Trophoblast cell (in vitro differentiated cells and primary cell): ENCODE measurements at regions not wholly inside any gene's neighbourhood (a gene's known extent, or its start where the extent isn't known, plus 50 kb on each side); places are given as distances from the start of the nearest gene placed in this dataset.

ENCODE experiments used
- DNase-seq, 2 donors: peaks; one replicate each; pipeline ENCODE4 v3.0.0-alpha.2; 2016
- H2AFZ ChIP-seq: 2 replicates; pipeline ENCODE4 v1.6.1; 2013; ENCODE audit warnings: low read length, moderate library complexity, mild to moderate bottlenecking; ENCODE audit not compliant: insufficient read depth, poor library complexity
- H2AK5ac ChIP-seq: 2 replicates; pipeline ENCODE4 v1.6.1; 2013; ENCODE audit warnings: mild to moderate bottlenecking, low read length
- H2BK120ac ChIP-seq: 2 replicates; pipeline ENCODE4 v1.6.1; 2013; ENCODE audit warnings: low read length, mild to moderate bottlenecking, moderate library complexity; ENCODE audit not compliant: insufficient read depth, poor library complexity
- H2BK12ac ChIP-seq: 2 replicates; pipeline ENCODE4 v1.6.1; 2013; ENCODE audit warnings: mild to moderate bottlenecking, low read length, moderate library complexity
- H2BK5ac ChIP-seq: 2 replicates; pipeline ENCODE4 v1.6.1; 2013; ENCODE audit warnings: low read length, low read depth, moderate library complexity, mild to moderate bottlenecking; ENCODE audit not compliant: poor library complexity
- H3K14ac ChIP-seq: 2 replicates; pipeline ENCODE4 v1.6.1; 2013; ENCODE audit warnings: mild to moderate bottlenecking, low read length
- H3K18ac ChIP-seq: 2 replicates; pipeline ENCODE4 v1.6.1; 2013; ENCODE audit warnings: mild to moderate bottlenecking, low read length
- H3K23ac ChIP-seq: 2 replicates; pipeline ENCODE4 v1.6.1; 2013; ENCODE audit warnings: low read length
- H3K27ac ChIP-seq: 2 replicates; pipeline ENCODE4 v1.5.1; 2013; ENCODE audit warnings: low read depth, mild to moderate bottlenecking, inconsistent platforms, low read length, moderate library complexity
- H3K27me3 ChIP-seq: 2 replicates; pipeline ENCODE4 v1.6.1; 2013; ENCODE audit warnings: inconsistent platforms, mild to moderate bottlenecking, low read length, moderate library complexity; ENCODE audit not compliant: insufficient read depth
- H3K36me3 ChIP-seq, 2 experiments: 1 replicate in 1 of 2; 2 replicates in 1 of 2; pipeline ENCODE4 v1.6.1; 2013; ENCODE audit warnings: low read length in 2 of 2, mild to moderate bottlenecking in 2 of 2, moderate library complexity in 1 of 2; ENCODE audit not compliant: insufficient read depth in 2 of 2, control insufficient read depth in 1 of 2
- H3K4ac ChIP-seq: 2 replicates; pipeline ENCODE4 v1.6.1; 2013; ENCODE audit warnings: low read depth, mild to moderate bottlenecking, low read length, moderate library complexity
- H3K4me1 ChIP-seq, 2 experiments: 1 replicate in 1 of 2; 2 replicates in 1 of 2; pipeline ENCODE4 v1.6.1; 2013; ENCODE audit warnings: low read length in 2 of 2, mild to moderate bottlenecking in 2 of 2, moderate library complexity in 1 of 2; ENCODE audit not compliant: insufficient read depth in 2 of 2, control insufficient read depth in 1 of 2
- H3K4me2 ChIP-seq: 2 replicates; pipeline ENCODE4 v1.6.1; 2013; ENCODE audit warnings: inconsistent platforms, mild to moderate bottlenecking, low read length, moderate library complexity
- H3K4me3 ChIP-seq: 2 replicates; pipeline ENCODE4 v1.5.1; 2013; ENCODE audit warnings: mild to moderate bottlenecking, low read depth, low read length, inconsistent platforms
- H3K79me1 ChIP-seq: one replicate; pipeline ENCODE4 v1.6.1; 2013; ENCODE audit warnings: low read length
- H3K79me2 ChIP-seq: 2 replicates; pipeline ENCODE4 v1.6.1; 2013; ENCODE audit warnings: low read length, mild to moderate bottlenecking; ENCODE audit not compliant: control insufficient read depth, insufficient read depth, poor library complexity
- H3K9ac ChIP-seq: 2 replicates; pipeline ENCODE4 v1.6.1; 2013; ENCODE audit warnings: mild to moderate bottlenecking, low read length
- H3K9me3 ChIP-seq: 2 replicates; pipeline ENCODE4 v1.6.1; 2013; ENCODE audit warnings: low read depth, mild to moderate bottlenecking, control low read depth, inconsistent platforms, low read length; ENCODE audit not compliant: insufficient read depth
- H4K12ac ChIP-seq: 2 replicates; pipeline ENCODE4 v1.6.1; 2013; ENCODE audit warnings: low read depth, mild to moderate bottlenecking, low read length, moderate library complexity
- H4K8ac ChIP-seq: 2 replicates; pipeline ENCODE4 v1.6.1; 2013; ENCODE audit warnings: low read depth, mild to moderate bottlenecking, low read length, moderate library complexity
- H4K91ac ChIP-seq: one replicate; pipeline ENCODE4 v1.6.1; 2013; ENCODE audit warnings: low read depth, mild to moderate bottlenecking, low read length, moderate library complexity
- WGBS: extraction: QIAGEN DNeasy Blood & Tissue Kit; methylation state at CpG from one replicate; pipeline ENCODE4 v1.1.7; 2013; ENCODE audit warnings: missing lambda C conversion rate; ENCODE audit not compliant: insufficient read length, insufficient coverage; ENCODE audit errors: extremely low coverage; 5-methylcytosine and 5-hydroxymethylcytosine counted together

DNA sequence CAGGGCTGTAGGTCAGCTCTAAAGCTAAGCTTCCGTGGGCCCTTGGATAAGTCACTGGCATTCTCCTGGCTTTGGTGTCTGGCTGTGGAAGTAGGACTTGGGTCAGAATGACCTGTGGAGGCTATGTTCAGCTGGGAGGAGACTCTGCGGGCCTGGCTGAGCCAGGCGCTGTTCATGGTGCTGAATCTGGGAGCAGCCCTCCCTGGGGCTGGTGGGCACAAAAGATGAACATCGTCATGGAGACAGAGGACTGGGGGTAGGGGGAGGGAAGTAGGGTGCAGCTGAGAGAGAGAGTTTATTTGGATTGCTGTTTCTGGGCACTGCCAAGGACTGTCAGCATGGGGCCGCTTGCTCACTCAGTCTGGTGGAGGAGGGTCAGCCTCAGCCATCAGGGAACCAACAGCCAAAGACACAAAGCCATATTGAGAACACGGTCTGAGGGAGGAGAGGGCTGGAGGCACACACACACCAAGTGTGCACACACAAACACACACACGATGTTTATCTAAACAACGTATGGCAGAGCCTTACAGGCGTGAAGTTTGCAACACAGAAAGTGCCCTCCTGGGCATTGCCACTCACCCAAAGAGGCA is 120.7 kb upstream of the LINGO1 start:
- Histone ChIP-seq H3K14ac (no peak overlapping the region), H3K4me3 (no peak overlapping the region), H4K8ac (no peak overlapping the region), H3K79me2 (no peaks in the 10 kb centered on the region), H3K27ac (no peak overlapping the region), H3K23ac (no peak overlapping the region), H2BK5ac (no peak overlapping the region), H3K9ac (no peak overlapping the region), H2AK5ac (no peak overlapping the region), H3K79me1 (no peaks in the 10 kb centered on the region), H4K12ac (no peak overlapping the region), H3K4ac (no peak overlapping the region), H3K4me1 (no peaks in the 10 kb centered on the region), H3K27me3 (no peaks in the 10 kb centered on the region), H3K9me3 (no peaks in the 10 kb centered on the region), H4K91ac (no peak overlapping the region), H3K18ac (no peak overlapping the region), H2BK120ac (no peak overlapping the region), H2BK12ac (no peak overlapping the region), H3K4me2 (no peak overlapping the region), H3K36me3 (no peaks in the 10 kb centered on the region), H2AFZ (no peak overlapping the region)
- no CpG with 5 or more reads among the region's 9 CpGs for WGBS
- peak; percentile 16 to 46 for DNase-seq

DNA sequence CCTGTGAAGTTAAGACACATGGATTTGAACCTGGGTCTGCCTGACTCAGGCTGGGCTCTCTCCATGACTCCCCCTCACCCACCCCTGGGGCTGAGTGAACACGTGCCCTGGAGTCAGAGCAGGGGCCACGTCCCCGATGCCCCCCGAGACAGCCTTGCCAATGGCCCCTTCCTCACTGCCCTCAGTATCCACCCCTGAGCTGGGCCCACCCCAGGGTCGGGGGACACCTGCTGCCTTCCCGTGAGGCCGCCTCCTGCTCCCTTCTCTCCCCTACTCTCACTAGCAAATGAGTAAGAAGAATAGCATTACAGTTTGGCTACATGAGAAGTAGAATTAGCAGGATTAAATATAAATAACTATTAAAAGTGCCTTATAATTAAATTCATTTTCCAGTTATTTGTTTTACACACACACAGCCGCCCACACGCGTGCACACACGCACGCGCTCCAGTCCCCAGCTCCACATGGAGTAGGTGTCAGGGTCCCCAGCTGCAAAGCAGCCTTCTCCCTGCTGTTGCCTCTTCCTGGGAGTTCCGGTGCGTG is 117.4 kb upstream of the LINGO1 start:
- Histone ChIP-seq H2BK120ac (no peak overlapping the region), H3K4me2 (no peak overlapping the region), H2AK5ac (no peak overlapping the region), H3K23ac (no peak overlapping the region), H4K8ac (no peak overlapping the region), H3K27me3 (no peaks in the 10 kb centered on the region), H3K4me1 (no peaks in the 10 kb centered on the region), H2BK5ac (no peak overlapping the region), H3K79me2 (no peaks in the 10 kb centered on the region), H3K14ac (no peak overlapping the region), H3K18ac (no peak overlapping the region), H3K4ac (no peak overlapping the region), H2AFZ (no peak overlapping the region), H2BK12ac (no peak overlapping the region), H3K27ac (no peak overlapping the region), H4K91ac (no peak overlapping the region), H3K9me3 (no peaks in the 10 kb centered on the region), H3K36me3 (no peaks in the 10 kb centered on the region), H3K4me3 (no peak overlapping the region), H4K12ac (no peak overlapping the region), H3K79me1 (no peaks in the 10 kb centered on the region), H3K9ac (no peak overlapping the region)
- no peak for DNase-seq
- no CpG with 5 or more reads among the region's 15 CpGs for WGBS

GRCh38 chr15:77749236-77749997 is 116.7 kb upstream of the LINGO1 start:
- Histone ChIP-seq H3K4me2 (no peak overlapping the region), H2BK120ac (no peak overlapping the region), H3K9ac (no peak overlapping the region), H3K27ac (no peak overlapping the region), H2AFZ (no peak overlapping the region), H3K4me3 (no peak overlapping the region), H4K91ac (no peak overlapping the region), H3K18ac (no peak overlapping the region), H2AK5ac (no peak overlapping the region), H3K27me3 (no peaks in the 10 kb centered on the region), H3K14ac (no peak overlapping the region), H3K4me1 (no peaks in the 10 kb centered on the region), H2BK12ac (no peak overlapping the region), H3K23ac (no peak overlapping the region), H3K79me1 (no peaks in the 10 kb centered on the region), H3K79me2 (no peaks in the 10 kb centered on the region), H4K12ac (no peak overlapping the region), H4K8ac (no peak overlapping the region), H2BK5ac (no peak overlapping the region), H3K4ac (no peak overlapping the region), H3K9me3 (no peaks in the 10 kb centered on the region), H3K36me3 (no peaks in the 10 kb centered on the region)
- WGBS, result no CpG with 5 or more reads among the region's 6 CpGs
- no peak for DNase-seq

GRCh38 chr15:77748078-77749064 is 115.7 kb upstream of the LINGO1 start:
- H4K91ac ChIP-seq, result no peak overlapping the region
- H3K4me1 ChIP-seq, result no peaks in the 10 kb centered on the region

More at GRCh38 chr15:77748078-77749064, 115.7 kb upstream of the LINGO1 start:
- H4K12ac ChIP-seq, result no peak overlapping the region
- H3K18ac ChIP-seq, result no peak overlapping the region
- no peaks in the 10 kb centered on the region for H3K9me3 ChIP-seq
- H3K36me3 ChIP-seq, result no peaks in the 10 kb centered on the region
- no peak overlapping the region for H3K14ac ChIP-seq
- H3K4me2 ChIP-seq, result no peak overlapping the region
- no peak overlapping the region for H4K8ac ChIP-seq
- WGBS, result no CpG with 5 or more reads among the region's 10 CpGs
- H2BK12ac ChIP-seq, result no peak overlapping the region
- H3K4ac ChIP-seq, result no peak overlapping the region
- H3K9ac ChIP-seq, result no peak overlapping the region
- H3K4me3 ChIP-seq, result no peak overlapping the region
- no peak overlapping the region for H2AFZ ChIP-seq
- H3K79me1 ChIP-seq, result no peaks in the 10 kb centered on the region
- H3K27me3 ChIP-seq, result no peaks in the 10 kb centered on the region
- no peak overlapping the region for H2BK120ac ChIP-seq
- H3K79me2 ChIP-seq, result no peaks in the 10 kb centered on the region
- no peak for DNase-seq
- H2BK5ac ChIP-seq, result no peak overlapping the region
- H3K27ac ChIP-seq, result no peak overlapping the region
- no peak overlapping the region for H2AK5ac ChIP-seq
- H3K23ac ChIP-seq, result no peak overlapping the region
